SU-DHL-6 (cell line): ENCODE measurements at regions not wholly inside any gene's neighbourhood (a gene's known extent, or its start where the extent isn't known, plus 50 kb on each side); places are given as distances from the start of the nearest gene placed in this dataset.

Source experiments
- EZH2phosphoT487 ChIP-seq: fragments of 200-600 bp; sonication (generic), shearing (Covaris generic); conservative IDR thresholded peaks from 2 replicates; pipeline ENCODE4 v1.6.1; 2018; ENCODE audit warnings: mild to moderate bottlenecking, antibody characterized with exemption, low read length, moderate library complexity, mixed read lengths
- TF ChIP-seq, protein P1 (sequence below): fragments of 200-600 bp; sonication (generic); IDR thresholded peaks from one replicate; pipeline ENCODE4 v1.5.1; 2017; ENCODE audit warnings: antibody characterized with exemption, mild to moderate bottlenecking, low read length, moderate library complexity; ENCODE audit not compliant: insufficient read depth, poor library complexity, severe bottlenecking

DNA sequence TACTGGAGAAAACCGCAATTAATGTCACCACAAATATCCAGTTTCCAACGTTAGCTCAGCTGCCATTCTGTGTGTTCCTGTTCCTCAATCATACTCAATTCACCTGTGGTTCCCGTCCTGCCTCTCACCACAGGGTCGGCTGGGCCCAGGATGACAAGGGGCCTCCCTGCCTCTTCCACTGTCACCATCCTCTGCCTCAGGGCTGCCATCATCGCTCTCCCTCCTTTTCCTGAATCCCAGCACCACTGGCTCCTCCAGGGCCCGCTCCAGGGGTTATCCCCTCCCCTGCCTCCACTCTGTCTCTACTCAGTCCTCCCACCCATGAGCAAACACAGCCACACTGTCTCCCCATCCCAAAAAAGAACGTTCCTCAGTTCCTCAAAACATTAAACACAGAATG, 170.9 kb upstream of the NSMCE3 start:
- TF ChIP-seq, protein P1, sequence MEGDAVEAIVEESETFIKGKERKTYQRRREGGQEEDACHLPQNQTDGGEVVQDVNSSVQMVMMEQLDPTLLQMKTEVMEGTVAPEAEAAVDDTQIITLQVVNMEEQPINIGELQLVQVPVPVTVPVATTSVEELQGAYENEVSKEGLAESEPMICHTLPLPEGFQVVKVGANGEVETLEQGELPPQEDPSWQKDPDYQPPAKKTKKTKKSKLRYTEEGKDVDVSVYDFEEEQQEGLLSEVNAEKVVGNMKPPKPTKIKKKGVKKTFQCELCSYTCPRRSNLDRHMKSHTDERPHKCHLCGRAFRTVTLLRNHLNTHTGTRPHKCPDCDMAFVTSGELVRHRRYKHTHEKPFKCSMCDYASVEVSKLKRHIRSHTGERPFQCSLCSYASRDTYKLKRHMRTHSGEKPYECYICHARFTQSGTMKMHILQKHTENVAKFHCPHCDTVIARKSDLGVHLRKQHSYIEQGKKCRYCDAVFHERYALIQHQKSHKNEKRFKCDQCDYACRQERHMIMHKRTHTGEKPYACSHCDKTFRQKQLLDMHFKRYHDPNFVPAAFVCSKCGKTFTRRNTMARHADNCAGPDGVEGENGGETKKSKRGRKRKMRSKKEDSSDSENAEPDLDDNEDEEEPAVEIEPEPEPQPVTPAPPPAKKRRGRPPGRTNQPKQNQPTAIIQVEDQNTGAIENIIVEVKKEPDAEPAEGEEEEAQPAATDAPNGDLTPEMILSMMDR = no peak
- TF ChIP-seq EZH2phosphoT487 = no peak
